ENCODE measurements at regions not wholly inside any gene's neighbourhood (a gene's known extent, or its start where the extent isn't known, plus 50 kb on each side); places are given as distances from the start of the nearest gene placed in this dataset.

- DNase-seq (ENCODE audit: low read depth) = no peak
- Histone ChIP-seq H3K4me3 (ENCODE audit: low read depth, low read length) (no peak overlapping the region), H3K36me3 (ENCODE audit: control insufficient read depth, insufficient read depth, low read length) (no peaks in the 10 kb centered on the region), H3K27me3 (ENCODE audit: control insufficient read depth, insufficient read depth, low read length) (no peaks in the 10 kb centered on the region)
- no peak for TF ChIP-seq CTCF (IDR thresholded peaks at IDR 0.05; ENCODE audit: insufficient read depth, low read length, poor library complexity, severe bottlenecking)
These were observed 223.3 kb downstream of the UACA start for GRCh38 chr15:70539912-70540530.

DNA sequence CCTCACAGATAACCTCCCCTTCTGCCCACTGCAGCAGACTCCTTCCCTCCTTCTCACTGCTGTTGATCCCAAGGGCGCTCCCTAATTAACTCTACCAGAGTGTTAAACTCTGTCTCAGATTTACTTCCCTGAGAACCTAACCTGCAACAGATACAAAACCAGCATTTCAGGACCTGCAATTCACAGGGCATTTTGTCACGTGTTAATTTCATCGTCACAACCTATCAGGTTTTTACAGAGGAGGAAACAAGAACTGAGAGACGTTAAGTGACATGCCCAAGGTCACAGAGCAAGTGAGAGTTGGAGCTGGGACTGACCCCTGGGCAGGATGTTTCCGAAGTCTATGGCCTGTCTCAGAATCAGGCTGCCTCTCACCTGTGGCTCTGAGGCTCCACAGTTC, 223.9 kb downstream of the UACA start:
- peaks cover 1% of the 10 kb centered on the region for H3K27me3 ChIP-seq (ENCODE audit: control insufficient read depth, insufficient read depth, low read length)

DNA sequence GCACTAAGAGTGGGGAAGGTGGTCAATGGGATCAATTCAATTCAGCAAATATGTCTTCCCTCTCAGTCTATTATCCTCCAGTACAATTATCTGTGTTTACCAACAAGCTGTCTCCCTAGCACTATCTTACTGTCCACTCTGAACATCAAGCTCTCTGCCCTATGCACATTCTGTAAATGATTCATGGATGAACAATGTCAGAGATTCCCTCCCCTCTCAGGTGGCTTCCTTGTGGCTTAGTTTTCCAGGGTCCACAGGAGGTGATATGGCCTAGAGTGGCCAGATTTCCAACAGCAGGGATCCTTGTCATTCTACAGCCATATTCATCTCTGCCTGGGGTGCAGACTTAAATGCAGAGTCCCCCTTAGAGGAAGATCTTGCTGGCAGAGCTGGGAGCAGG, 225.1 kb downstream of the UACA start:
- Histone ChIP-seq H3K36me3 (ENCODE audit: control insufficient read depth, insufficient read depth, low read length) (no peaks in the 10 kb centered on the region), H3K4me3 (ENCODE audit: low read depth, low read length) (no peak overlapping the region), H3K27me3 (ENCODE audit: control insufficient read depth, insufficient read depth, low read length) (peaks cover 2% of the 10 kb centered on the region)
- no peak for TF ChIP-seq CTCF (IDR thresholded peaks at IDR 0.05; ENCODE audit: insufficient read depth, low read length, poor library complexity, severe bottlenecking)
- DNase-seq (ENCODE audit: low read depth) = no peak

More for the DNA sequence above, 223.9 kb downstream of the UACA start:
- DNase-seq (ENCODE audit: low read depth) = no peak
- TF ChIP-seq CTCF (IDR thresholded peaks at IDR 0.05; ENCODE audit: insufficient read depth, low read length, poor library complexity, severe bottlenecking) = no peak
- no peaks in the 10 kb centered on the region for H3K36me3 ChIP-seq (ENCODE audit: control insufficient read depth, insufficient read depth, low read length)
- H3K4me3 ChIP-seq (ENCODE audit: low read depth, low read length) = no peak overlapping the region

DNA sequence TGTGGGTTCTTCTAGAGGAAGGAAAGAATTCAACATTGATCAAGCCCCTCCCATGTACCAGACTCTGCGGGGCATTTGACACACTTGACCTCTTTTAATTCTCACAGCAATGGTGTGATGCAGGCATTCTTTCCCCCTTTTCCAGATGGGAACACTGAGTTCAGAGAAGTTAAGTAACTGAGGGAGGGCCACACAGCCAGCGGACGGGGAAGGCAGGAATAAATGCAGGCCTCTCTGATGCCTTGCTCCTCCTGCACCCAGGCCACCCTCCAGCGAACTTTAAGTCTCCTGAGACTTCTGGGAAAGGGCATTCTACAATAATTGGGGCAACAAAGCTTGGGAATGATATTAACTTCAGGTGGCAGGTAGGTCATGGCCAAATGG, 227.4 kb downstream of the UACA start:
- no peak for TF ChIP-seq CTCF (IDR thresholded peaks at IDR 0.05; ENCODE audit: insufficient read depth, low read length, poor library complexity, severe bottlenecking)

DNA sequence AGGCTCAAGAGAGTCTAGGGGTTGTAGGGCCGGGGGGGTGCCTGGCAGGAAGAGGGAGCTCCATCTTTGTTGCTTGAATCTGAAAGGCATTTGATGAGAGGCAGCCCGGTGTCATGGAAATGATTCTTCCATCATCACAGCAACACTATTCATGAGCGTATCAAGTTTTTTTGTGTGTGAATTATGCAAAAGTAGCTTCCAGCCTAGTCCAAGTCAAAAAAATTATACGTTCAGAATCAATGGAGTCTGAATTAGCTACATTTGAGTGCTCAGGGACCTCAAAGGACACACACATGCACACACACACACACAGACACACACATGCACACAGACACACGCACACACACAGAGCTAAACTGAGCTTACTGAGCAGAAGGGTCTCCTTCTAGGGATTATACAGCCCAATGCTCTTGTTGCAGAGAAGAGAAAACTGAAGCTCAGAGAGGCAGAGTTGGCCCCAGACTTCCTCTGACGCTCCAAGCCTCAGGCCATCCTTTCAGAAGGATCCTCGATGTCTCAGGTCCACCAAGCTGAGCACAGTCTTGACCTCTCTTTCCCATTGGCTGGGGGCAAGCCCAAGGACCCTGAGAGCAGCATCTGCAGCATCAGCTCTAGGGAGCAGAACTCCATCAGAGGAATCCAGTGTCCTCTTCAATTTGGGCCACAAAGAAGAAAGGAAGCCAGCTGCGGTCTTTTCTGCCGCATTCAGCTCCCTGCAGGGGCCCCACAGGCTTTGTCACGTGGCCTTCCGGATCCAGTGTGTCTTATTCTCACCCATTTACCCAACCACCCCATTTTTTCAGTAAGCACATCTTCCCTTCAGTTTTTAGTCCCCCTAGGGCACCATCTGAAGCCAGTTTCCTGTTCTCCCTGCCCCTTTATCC, 228.0 kb downstream of the UACA start:
- no peak for DNase-seq (ENCODE audit: low read depth)
- H3K36me3 ChIP-seq (ENCODE audit: control insufficient read depth, insufficient read depth, low read length) = no peaks in the 10 kb centered on the region

More for the DNA sequence above, 227.4 kb downstream of the UACA start:
- H3K27me3 ChIP-seq (ENCODE audit: control insufficient read depth, insufficient read depth, low read length) = peaks cover 12% of the 10 kb centered on the region
- no peak overlapping the region for H3K4me3 ChIP-seq (ENCODE audit: low read depth, low read length)
- no peak for DNase-seq (ENCODE audit: low read depth)
- H3K36me3 ChIP-seq (ENCODE audit: control insufficient read depth, insufficient read depth, low read length) = no peaks in the 10 kb centered on the region

More for the DNA sequence above, 228.0 kb downstream of the UACA start:
- TF ChIP-seq CTCF (IDR thresholded peaks at IDR 0.05; ENCODE audit: insufficient read depth, low read length, poor library complexity, severe bottlenecking) = no peak
- Histone ChIP-seq H3K4me3 (ENCODE audit: low read depth, low read length) (no peak overlapping the region), H3K27me3 (ENCODE audit: control insufficient read depth, insufficient read depth, low read length) (peaks cover 14% of the 10 kb centered on the region)
